Ovary (tissue), 7 donors: ENCODE measurements at regions not wholly inside any gene's neighbourhood (a gene's known extent, or its start where the extent isn't known, plus 50 kb on each side); places are given as distances from the start of the nearest gene placed in this dataset.
"Not testable (repeated sequence)": the region's sequence is repeated elsewhere in the genome, so short reads cannot be mapped to it uniquely, and the experiment has no call there.

Experiments used
- DNase-seq, 5 donors: peaks; one replicate each; pipeline ENCODE4 v3.0.0-alpha.2; 2019 to 2020
- H3K27ac ChIP-seq, 2 donors: fragments of 200-600 bp; one replicate each; pipeline versions ENCODE4 v1.5.1 to v1.8.0; 2019 to 2022
- H3K27me3 ChIP-seq: fragments of 200-600 bp; one replicate; pipeline ENCODE4 v1.8.0; 2022
- H3K36me3 ChIP-seq: fragments of 200-600 bp; sonication (generic); one replicate; pipeline ENCODE4 v1.5.1; 2019
- H3K4me1 ChIP-seq: one replicate; pipeline ENCODE4 v1.8.1; 2013; ENCODE audit warnings: mild to moderate bottlenecking, moderate library complexity; ENCODE audit not compliant: insufficient read depth
- H3K4me3 ChIP-seq: fragments of 200-600 bp; sonication (generic); one replicate; pipeline ENCODE4 v1.5.1; 2017
- H3K9me3 ChIP-seq, 2 donors: fragments of 200-600 bp in 1 of 2; sonication (generic) in 1 of 2; one replicate each; pipeline versions ENCODE4 v1.5.1 to v1.8.1; 2013 to 2019; ENCODE audit warnings: mild to moderate bottlenecking in 1 of 2, moderate library complexity in 1 of 2
- CTCF ChIP-seq, 3 donors: fragments of 450-650 bp in 2 of 3; fragments of 200-600 bp in 1 of 3; IDR thresholded peaks; one replicate each; pipeline versions ENCODE4 v1.5.1 to v1.8.0; 2016 to 2022; ENCODE audit warnings: antibody characterized with exemption in 3 of 3, mild to moderate bottlenecking in 1 of 3
- EP300 ChIP-seq: sonication (generic); formaldehyde crosslinking; IDR thresholded peaks from one replicate; pipeline ENCODE4 v1.6.1; 2017; ENCODE audit warnings: antibody characterized with exemption
- POLR2A ChIP-seq: fragments of 450-650 bp; IDR thresholded peaks from one replicate; pipeline ENCODE4 v1.6.1; 2017; ENCODE audit warnings: antibody characterized with exemption, mild to moderate bottlenecking, moderate library complexity
- WGBS, 3 donors: extraction: QIAGEN DNeasy Blood & Tissue Kit in 1 of 3; methylation state at CpG; one replicate each; pipeline versions ENCODE4 v1.1.5 to v1.1.7; 2013 to 2017; 5-methylcytosine and 5-hydroxymethylcytosine counted together
- intact Hi-C, 4 donors: fragments of 100-400 bp; cut with DNase I; formaldehyde crosslinking; loops; one replicate each; pipeline versions ENCODE4 v1.11.0 to v1.15.1; 2022 to 2023
- donor health status: DM: no; HTN: no; CAD: no; lungs with moderate emphysema.
- donor health status: DM: no; HTN: no; CAD: no.
- donor health status: Bipolar disorder and iron deficiency.
- donor health status: DM: no; HTN: no; CAD: no.
- donor health status: DM: yes; HTN: yes; CAD: no.

- H3K9me3 ChIP-seq, result no peaks in the 10 kb centered on the region
- no peak overlapping the region for H3K27ac ChIP-seq
- peak in 2 of 5 donors; percentile 41 to 58 for DNase-seq
- no peaks in the 10 kb centered on the region for H3K27me3 ChIP-seq
- intact Hi-C loops, result no loop called here
- no peak overlapping the region for H3K4me3 ChIP-seq
- no peaks in the 10 kb centered on the region for H3K36me3 ChIP-seq
- WGBS, 3 donors, result 66 to 76% (median 73%) methylated on average over 12 of the region's 12 CpGs
- TF ChIP-seq EP300, result peak; percentile 67
- TF ChIP-seq POLR2A, result no peak
- H3K4me1 ChIP-seq, result peaks cover 3% of the 10 kb centered on the region
Measured at GRCh38 chr2:8125741-8126711, 555.8 kb upstream of the ID2 start.

- H3K36me3 ChIP-seq, result no peaks in the 10 kb centered on the region
- WGBS, 3 donors, result 95 to 99% (median 96%) methylated on average over 3 of the region's 3 CpGs
- H3K4me1 ChIP-seq, result peaks cover 3% of the 10 kb centered on the region
- TF ChIP-seq CTCF (IDR thresholded peaks at IDR 0.05) (no peak), EP300 (no peak)
- H3K27ac ChIP-seq, result no peak overlapping the region
- DNase-seq, result no peak
- H3K4me3 ChIP-seq, result no peak overlapping the region
- intact Hi-C loops, result no loop called here
- no peaks in the 10 kb centered on the region for H3K9me3 ChIP-seq
- H3K27me3 ChIP-seq, result no peaks in the 10 kb centered on the region
Measured at GRCh38 chr2:8126783-8127182, 555.1 kb upstream of the ID2 start.

GRCh38 chr2:8131423-8131822 lies 550.4 kb upstream of the ID2 start:
- DNase-seq, H3K27me3 ChIP-seq, H3K9me3 ChIP-seq, H3K4me1 ChIP-seq, H3K4me3 ChIP-seq, H3K36me3 ChIP-seq, H3K27ac ChIP-seq, intact Hi-C loops: not testable (repeated sequence)
- 95 to 97% (median 97%) methylated on average over 4 to 5 of the region's 5 CpGs for WGBS, 3 donors

- H3K27me3 ChIP-seq, result no peaks in the 10 kb centered on the region
- intact Hi-C loops, result no loop called here
- no peak overlapping the region for H3K4me3 ChIP-seq
- no peaks in the 10 kb centered on the region for H3K9me3 ChIP-seq
- H3K36me3 ChIP-seq, result no peaks in the 10 kb centered on the region
- WGBS, 3 donors, result 78 to 83% (median 81%) methylated on average over 14 of the region's 14 CpGs
- no peak for TF ChIP-seq EP300
- no peak for TF ChIP-seq POLR2A
- no peak for TF ChIP-seq CTCF (IDR thresholded peaks at IDR 0.05)
- H3K4me1 ChIP-seq, result peaks cover 7% of the 10 kb centered on the region
- DNase-seq, result no peak
- H3K27ac ChIP-seq, result no peak overlapping the region
Measured at GRCh38 chr2:8132351-8132831, 549.5 kb upstream of the ID2 start.

GRCh38 chr2:8132879-8133278 lies 549.0 kb upstream of the ID2 start:
- Histone ChIP-seq H3K4me1 (peaks cover 7% of the 10 kb centered on the region), H3K27me3 (no peaks in the 10 kb centered on the region), H3K4me3 (no peak overlapping the region), H3K36me3 (no peaks in the 10 kb centered on the region), H3K9me3 (no peaks in the 10 kb centered on the region), H3K27ac (no peak overlapping the region)
- DNase-seq, result no peak
- intact Hi-C loops, result no loop called here
- 79 to 82% (median 81%) methylated on average over 9 of the region's 9 CpGs for WGBS, 3 donors
- TF ChIP-seq POLR2A (no peak), EP300 (no peak), CTCF (IDR thresholded peaks at IDR 0.05) (no peak)
